Neural progenitor cell (in vitro differentiated cells): ENCODE measurements at regions not wholly inside any gene's neighbourhood (a gene's known extent, or its start where the extent isn't known, plus 50 kb on each side); places are given as distances from the start of the nearest gene placed in this dataset.

Source experiments
- EZH2 ChIP-seq: fragments of 200-600 bp; sonication (generic); IDR thresholded peaks from 2 replicates; pipeline ENCODE4 v1.6.1; 2017; ENCODE audit warnings: antibody characterized with exemption, mild to moderate bottlenecking, moderate library complexity
- EZH2phosphoT487 ChIP-seq: fragments of 200-600 bp; sonication (generic); IDR thresholded peaks from 2 replicates; pipeline ENCODE4 v1.6.1; 2017; ENCODE audit warnings: antibody characterized with exemption
- TF ChIP-seq, protein P1 (sequence below): fragments of 200-600 bp; sonication (generic); IDR thresholded peaks from 2 replicates; pipeline ENCODE4 v1.5.1; 2017; ENCODE audit warnings: antibody characterized with exemption, mild to moderate bottlenecking

DNA sequence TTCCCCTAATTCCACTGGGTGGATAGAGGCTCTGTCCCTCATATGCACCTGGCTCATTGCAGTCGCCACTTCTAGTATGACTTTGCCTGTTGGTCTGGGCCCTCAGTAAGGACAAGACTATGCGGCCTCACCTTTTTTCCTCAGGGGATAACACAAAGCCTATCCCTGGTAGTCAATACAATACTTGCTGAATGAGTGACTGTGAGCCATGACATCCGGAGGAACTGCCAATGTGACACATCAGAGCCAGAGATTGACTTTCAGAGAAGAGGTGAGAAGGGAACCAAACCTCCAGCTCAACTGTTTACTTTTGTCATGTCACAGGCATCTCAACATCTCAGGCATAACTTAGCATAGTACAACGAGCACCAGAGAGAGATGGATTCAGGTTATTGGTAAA is 371.3 kb downstream of the DMRT2 start:
- TF ChIP-seq, protein P1, sequence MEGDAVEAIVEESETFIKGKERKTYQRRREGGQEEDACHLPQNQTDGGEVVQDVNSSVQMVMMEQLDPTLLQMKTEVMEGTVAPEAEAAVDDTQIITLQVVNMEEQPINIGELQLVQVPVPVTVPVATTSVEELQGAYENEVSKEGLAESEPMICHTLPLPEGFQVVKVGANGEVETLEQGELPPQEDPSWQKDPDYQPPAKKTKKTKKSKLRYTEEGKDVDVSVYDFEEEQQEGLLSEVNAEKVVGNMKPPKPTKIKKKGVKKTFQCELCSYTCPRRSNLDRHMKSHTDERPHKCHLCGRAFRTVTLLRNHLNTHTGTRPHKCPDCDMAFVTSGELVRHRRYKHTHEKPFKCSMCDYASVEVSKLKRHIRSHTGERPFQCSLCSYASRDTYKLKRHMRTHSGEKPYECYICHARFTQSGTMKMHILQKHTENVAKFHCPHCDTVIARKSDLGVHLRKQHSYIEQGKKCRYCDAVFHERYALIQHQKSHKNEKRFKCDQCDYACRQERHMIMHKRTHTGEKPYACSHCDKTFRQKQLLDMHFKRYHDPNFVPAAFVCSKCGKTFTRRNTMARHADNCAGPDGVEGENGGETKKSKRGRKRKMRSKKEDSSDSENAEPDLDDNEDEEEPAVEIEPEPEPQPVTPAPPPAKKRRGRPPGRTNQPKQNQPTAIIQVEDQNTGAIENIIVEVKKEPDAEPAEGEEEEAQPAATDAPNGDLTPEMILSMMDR, result no peak
- TF ChIP-seq EZH2phosphoT487 (no peak), EZH2 (no peak)
